HG03066 (cell line): ENCODE measurements at regions not wholly inside any gene's neighbourhood (a gene's known extent, or its start where the extent isn't known, plus 50 kb on each side); places are given as distances from the start of the nearest gene placed in this dataset.

Source experiments
- ATAC-seq: cut with Tn5 transposase; IDR thresholded peaks from one replicate; pipeline ENCODE4 v1.9.1; 2021; ENCODE audit warnings: low read depth; ENCODE audit not compliant: unreplicated experiment

DNA sequence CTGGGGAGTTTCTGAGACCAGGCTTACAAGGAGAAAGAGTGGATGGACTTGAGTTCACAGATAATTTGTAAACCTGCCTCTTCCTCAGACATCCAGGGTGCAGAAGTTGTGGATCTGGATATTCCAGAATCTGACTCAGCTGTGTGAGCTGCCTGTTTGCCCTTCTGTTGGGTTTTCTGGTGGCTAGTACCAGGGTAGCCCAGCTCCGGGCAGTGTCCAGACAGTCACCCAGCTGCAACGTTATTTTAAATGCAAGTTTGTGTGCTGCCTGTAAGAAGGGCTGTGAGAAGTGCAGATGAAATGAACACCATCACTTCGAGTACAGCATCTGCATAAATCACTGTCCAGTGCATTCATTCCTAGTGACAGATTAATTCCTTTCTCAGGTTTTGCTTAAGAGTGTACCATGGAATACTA, 1053.0 kb downstream of the TUSC7 start:
- ATAC-seq, result no peak

DNA sequence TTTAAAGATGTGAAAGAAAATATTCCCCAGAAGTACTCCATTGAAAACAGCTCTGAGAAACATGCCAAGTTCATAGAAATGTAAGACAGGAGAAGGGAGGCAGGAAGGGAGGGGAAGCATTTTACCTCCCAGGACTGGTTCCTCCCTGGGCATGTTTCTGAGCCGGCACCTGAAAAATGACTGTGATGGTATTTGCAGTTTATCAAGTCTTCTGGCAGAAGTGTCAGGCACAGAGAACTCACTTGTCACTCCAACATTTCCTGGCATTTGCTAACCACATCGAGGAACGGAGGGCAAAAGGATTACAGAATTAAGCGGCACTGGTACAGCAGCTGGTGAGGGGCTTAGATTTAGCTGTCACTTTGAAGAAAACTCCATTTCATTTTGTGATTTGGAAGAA, 1054.0 kb downstream of the TUSC7 start:
- no peak for ATAC-seq

DNA sequence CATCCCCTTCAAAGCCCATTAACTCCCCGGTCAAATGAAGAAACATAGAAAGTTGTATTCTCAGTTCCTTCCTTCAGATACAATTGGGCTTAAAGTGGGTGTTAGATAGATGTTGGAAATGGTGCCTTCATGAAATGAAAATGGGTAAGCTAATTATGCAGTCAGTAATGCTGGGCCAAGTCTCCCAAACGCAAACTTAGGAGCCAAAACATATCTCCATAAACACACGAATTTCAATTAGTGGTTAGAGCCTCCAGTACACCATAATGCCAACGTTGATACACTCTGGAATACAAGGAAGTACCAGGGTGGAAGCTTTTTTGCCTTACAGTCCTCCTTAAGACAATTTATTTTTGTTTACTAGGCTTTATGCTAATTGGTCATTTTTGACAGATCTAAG, 1059.0 kb downstream of the TUSC7 start:
- no peak for ATAC-seq

DNA sequence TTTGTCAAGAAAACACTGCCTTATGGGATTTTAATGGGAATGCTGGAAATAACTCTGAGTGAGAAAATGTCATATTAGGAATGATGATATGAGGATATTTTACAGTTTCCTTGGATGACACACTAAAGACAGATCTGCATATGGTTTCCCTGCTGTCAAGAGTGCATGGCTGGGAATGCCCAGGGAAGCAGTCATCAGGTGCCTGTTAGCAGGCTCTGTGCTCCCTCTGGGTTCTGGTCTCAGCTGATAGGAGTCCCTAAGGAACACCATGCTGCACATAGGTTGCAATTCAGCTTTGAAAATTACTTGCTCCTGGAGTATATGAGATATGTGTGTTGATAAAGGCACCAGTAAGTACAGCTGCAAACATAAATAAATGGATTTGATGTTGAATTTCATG, 1064.6 kb downstream of the TUSC7 start:
- no peak for ATAC-seq

DNA sequence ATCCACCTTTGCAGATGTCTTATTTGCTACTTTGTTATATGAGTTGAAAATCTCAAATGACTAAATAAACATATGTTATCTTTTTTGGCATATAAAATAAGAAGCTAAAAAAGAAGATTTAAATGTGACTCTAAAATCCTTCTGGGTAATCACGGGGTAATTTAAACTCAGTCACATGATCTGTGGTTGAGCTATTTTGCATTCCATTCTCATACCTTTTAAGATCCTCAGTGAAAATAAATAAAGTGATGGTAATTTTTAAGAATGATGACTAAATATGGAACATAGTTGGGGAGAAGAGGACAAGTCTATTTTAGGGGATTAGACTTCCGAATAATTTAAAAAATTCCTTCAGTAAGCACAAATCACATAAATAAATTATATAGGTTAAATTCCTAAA, 1076.8 kb downstream of the TUSC7 start:
- ATAC-seq, result no peak

DNA sequence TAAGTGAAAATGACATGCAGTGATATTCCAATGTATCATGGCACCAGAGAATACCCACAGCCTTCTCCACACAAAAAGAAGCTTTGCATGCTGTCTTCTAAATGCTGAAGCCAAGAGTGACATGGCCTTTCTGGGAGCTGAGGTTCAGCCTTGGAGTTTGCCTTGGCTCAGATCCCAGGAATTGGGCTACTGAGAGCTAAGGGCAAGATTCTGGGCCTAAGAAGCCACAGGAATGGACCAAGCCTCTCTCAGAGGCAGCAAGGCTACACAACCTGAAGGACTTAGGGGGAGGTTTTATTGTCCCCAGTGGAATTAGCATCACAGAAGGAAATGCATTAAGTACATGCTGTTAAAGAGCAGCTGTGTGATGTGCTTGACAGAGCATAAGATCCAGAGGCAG, 1078.5 kb downstream of the TUSC7 start:
- ATAC-seq, result no peak

DNA sequence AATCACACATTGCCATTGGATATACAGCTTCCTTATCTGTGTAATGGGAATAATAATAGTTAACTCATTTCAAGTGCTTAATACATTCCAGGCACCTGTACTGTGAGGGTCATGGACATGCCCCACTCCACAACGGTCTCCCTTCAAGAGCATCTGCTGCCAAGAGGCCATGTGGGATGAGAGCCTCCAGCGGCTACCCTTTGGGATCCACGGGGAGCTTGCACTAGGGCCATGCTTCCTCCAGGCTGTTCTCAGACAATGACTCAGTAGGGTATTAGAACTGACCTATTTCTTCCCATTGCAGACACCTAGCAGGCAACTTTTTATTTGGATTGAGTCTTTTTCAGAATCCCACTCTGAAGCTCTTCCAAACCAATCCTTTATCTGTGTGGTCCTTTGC, 1078.9 kb downstream of the TUSC7 start:
- ATAC-seq, result no peak

DNA sequence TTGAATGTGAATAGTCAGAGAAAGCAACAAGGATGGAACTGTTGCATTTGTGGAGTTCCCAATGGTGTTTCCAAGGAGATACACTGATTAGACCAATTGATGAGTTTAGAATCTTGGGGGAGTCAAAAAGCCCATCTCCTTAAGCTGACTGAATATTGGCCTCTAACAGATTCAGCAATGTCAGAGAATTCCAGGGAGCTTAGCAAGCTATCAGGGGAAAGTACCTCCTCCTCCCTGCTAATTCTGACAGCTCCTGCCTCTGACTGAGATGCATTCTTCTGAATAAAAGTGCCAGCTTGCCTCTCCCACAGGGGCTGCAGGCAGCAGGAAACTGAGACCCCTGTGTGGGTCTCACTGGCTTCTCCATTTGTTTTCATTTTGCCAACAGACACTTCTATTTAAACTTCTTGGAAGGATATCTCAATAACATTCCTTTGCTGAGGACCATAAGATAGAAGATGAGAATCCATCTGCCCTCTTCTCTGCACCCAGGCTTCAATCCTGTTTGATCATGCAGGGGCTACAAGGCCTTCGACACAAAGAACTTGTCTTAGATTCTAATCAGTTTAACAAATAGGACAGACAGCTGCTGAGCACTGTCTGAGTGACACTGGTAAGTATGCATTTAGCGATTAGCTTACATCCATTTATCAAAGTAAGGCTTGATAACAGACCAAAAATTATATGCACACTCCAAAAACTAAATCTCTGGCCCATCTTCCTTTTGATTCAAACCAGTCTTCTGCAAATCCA, 1080.8 kb downstream of the TUSC7 start:
- ATAC-seq, result no peak

DNA sequence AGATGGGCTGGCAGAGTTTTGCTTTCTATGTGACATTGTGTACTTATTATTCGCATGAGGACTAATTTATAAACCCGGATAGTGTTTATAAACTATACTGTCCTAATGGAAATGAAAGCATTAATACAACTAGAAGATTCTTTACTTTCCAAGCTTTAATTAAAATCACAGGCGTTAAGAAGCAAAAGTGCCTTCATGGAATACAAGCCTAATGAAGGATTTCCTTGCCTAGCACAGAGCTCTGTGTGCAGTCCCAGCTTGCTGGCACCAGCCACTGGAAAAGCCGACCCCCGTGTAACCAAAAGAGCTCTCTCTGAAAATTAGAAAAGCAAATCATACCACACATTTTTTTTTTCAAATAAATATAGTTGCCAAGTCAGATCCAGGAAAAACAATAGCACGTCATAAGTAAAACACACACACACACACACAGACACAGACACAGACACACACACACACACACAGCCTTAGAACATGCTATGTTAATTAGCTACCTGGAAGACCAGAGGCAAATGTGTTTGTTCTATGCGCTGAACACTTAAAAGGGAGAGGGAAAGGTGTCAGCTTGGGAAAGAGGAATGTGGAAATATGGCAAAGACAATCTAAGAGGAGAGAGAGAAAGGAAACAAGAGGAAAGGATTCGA, 1084.2 kb downstream of the TUSC7 start:
- ATAC-seq, result no peak

DNA sequence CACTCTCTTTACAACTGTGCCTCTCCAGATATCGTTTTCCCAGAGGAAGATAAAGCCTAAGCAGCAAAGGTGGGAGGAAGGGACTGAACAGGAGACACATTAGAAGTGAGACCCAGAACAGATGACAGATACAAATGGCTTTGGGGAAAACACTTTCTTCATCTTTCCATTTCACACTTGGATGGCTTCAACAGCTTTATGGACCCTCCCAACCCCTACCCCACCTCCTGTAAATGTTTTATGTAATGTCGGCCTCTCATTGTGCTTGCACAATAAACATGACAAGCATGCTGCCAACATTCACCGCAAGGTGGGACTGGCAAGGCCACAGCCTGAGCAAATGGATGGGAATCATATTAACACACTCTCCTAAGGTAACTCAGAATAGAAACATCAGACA, 1088.6 kb downstream of the TUSC7 start:
- ATAC-seq, result no peak

DNA sequence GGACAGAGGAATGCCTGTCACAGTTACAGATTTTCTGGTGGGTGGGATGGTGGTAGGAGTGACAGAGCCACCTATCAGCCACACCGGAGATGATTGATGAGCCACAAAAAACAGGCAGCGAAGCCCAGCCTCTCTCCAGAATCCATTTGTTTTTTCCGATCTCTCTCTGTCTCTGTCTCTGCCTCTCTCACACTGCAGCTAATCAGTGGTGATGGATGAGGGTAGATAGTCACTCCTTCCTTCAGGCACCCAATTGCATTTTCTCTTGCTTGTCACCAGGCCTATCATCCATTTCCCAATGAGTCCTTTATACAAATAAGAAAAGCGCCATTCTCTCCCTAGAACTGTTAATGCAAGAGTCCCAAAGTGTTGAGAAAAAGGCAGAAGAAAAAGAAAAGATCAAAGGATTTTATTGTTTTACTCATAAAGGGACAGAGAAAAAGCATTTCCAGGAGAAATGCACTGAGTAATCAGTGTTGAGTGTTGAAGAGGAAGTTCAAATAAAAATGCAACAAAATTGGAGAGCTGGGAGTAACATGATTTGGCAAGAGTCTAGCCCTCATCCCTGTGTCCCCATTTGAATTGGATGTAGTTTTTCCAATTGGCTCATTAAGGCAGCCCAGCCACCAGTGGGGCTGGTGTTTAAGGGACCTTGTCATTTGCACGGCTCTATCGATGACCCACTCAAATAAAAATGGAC, 1089.3 kb downstream of the TUSC7 start:
- no peak for ATAC-seq

DNA sequence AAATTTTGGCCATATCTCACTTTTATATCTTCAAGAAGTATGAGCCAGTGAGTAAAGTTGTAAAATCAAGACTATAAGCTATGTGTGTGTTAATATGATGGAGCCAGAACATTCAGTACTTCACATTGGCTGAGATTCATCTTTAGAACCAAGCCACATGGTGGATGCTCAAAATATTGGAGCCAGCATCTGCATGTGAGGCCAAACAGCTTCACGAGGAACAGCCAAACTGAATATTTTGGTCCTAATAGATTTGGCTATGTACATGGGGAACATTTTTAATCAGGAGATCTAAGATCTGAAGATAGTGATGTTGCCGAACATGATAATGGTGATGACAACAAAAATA, 1089.8 kb downstream of the TUSC7 start:
- ATAC-seq, result no peak

DNA sequence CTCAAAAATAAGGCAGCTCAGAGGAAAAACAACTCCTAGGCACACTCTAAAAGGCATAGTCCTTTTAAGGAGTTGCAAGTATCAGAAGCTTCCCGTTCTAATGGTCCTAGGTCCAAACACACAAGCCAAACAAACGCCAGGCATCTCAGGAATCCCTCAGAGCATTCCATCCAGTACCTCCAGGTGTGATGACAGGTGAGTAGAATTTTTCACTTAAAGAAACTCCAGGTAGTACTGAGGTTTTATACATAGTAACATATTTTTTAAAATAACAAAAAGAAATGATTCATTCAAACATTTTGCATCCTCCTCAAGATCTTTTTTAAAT, 1092.3 kb downstream of the TUSC7 start:
- no peak for ATAC-seq

DNA sequence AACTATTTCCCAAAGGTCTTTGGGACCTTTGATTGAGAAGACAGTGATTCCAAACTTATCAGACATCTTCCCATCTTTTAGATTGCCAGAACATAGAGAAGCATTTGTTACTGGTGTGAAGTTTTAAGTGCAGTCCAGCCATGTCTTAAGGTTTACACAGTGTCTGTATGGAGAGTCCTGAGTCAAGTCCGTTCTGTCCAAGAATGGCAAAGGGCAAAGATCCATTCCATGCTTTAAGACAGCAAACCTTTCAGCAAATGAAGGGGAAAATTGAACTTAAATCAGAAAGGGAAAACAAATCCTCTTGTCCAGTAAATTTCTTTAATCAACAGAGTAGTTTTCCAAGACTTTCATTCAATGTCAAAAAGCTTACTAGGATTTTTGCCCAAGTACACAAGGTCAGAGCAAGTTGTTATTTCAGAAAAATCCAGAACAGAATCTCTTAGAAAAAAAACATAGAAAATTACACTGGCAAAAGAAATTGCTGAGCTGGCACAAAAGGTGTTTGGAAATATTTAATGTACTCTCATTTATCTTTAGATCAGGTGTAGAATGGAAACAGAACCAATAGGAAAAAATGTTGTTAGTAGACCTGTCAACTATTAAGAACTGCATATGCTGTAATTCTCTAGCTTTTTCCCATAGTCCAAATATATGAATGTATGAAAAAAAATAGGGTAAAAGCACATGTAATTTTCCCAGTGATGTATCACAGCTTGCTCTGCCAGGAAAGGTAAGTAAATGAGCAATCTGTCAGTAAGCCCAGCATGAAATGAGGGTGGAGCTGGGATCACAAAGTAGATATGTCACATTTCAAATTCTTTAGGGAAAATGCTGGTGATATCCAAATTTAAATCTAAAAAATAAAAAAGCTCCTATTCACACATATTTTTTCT, 1099.9 kb downstream of the TUSC7 start:
- ATAC-seq, result no peak

DNA sequence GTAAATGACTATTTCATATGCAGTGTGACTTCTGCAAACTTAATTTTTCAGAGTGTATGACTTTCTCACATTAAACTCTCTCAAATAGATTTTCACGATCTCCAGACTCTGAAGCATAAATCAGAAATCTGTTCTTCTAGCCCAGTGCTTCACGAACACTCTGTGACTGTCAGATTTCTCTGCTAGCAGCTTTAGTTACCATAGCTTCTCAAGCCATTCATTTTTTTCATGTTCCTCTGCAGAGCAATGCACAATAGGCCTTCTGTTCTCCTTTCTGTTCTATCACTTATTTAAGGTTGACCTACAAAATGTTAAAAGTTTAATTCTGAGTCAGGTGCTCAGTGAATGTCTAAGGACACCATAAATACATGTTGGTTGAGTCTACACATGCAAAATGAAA, 1102.2 kb downstream of the TUSC7 start:
- ATAC-seq, result no peak

DNA sequence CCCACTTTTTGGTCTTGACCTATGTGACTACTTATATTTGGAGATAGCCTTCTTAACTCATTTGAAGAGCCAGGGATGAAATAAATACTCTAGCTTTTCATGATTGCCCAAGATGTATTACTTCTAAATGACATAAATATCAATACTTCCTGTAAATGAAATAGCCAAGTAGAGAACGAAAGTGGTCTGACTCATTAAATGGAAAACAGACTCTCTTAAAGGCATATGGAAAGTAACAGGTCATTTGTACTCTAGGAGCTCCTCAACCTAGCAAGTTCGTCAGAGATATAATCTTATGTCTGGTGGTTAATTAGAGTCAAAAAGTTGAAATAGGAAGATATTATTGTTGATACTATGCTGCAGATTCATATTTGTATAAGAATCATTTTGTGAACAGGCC, 1105.4 kb downstream of the TUSC7 start:
- ATAC-seq, result no peak

DNA sequence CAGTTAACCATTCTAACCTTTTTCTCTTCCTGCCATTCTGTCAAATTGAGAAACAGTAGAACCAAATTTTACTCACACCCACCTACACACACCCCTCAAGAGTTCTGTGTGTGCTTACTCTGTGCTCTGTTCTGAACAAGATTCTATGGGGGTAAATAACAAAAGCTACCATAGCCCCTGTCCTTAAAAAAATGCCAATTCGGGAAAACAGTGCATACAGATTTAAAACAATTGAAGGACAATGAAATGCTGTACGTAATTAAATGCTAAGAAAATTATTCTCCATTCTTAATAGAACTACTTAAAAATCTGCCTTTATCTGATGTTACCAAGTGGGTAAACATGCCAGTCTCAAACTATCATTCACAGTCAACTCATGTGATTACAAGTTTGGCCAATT, 1107.5 kb downstream of the TUSC7 start:
- ATAC-seq, result no peak

DNA sequence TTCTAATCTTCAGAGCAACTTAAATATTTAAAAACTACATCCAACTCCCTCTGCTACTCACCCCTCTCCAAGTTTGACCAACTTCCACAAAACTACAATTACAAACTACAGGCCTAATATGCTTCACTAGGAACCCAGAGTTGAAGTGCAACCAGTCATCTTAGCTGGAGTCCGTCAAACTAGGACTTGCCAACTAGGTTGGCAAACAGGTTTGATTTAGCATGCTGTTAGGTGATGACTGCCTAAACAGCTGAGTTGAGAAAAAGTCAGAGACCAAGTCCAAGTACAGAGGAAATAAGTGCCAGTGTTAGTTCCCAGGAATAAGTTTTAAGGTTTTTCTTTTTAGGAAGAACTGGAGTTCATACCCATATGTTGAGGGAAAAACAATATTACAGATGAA, 1109.0 kb downstream of the TUSC7 start:
- no peak for ATAC-seq

DNA sequence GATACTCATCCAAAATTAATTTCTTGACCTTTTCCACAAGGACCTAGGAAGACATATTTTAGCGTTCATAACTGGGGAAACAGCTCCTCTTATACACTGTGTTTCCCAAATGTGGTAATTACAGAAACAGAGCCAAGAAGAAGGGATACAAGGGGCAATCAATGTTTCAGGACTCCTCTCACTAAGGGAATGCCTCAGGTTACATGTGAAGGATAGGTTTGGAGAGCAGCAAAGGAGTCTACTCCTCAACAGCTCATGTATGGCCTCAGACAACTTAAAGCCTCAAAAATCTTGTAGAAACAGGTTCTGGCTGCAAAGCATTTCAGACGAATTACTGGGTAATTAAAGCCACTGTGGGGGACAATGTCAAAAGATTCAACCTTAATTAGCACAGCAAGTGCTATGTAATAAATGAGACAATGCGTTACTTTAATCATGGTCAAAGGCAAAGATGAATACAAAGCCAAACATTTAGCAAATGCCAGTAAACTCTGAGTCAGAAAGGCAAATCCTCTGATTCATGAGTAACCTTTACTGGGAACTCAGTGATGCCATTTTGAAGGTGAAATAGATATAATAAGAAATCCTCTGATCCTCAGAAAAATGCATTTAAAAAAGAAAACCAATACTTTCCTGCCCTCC, 1111.2 kb downstream of the TUSC7 start:
- no peak for ATAC-seq

DNA sequence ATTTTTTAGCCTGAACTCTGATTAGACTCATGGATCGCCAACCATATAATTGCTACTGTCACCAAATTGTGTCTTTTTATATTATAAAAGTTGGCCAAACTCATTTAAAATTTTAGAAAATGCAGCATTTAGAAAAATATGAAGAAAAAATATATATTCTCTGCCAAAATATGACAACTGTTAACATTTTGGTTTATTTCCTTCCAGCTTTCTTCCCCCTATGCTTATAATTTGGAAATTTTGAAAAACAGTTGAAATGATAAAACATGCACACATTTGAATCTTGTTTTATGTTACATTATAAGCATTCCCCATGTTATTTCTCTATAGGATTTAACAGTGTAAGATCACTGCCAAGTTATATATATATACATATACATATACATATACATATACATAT, 1112.8 kb downstream of the TUSC7 start:
- no peak for ATAC-seq

DNA sequence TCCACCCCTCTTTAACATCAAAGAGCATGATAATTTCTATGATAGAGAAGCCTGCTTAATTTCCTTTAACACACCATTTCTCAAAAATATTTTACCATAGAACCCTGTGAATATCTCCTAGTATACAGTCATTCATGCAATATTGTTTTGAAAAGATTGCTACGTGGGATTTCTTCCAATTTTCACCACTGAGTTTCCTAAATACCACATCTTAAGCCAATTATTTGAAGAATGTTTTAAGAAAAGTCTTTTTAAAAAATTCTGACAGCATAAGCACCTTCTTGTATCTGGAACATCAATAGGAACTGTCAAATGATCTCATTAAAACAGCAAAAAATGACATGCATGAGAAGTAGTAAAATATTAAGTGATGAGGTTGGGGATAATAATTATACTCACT, 1126.7 kb downstream of the TUSC7 start:
- ATAC-seq, result no peak
